ENCODE measurements at regions not wholly inside any gene's neighbourhood (a gene's known extent, or its start where the extent isn't known, plus 50 kb on each side); places are given as distances from the start of the nearest gene placed in this dataset.
"Not testable (repeated sequence)": the region's sequence is repeated elsewhere in the genome, so short reads cannot be mapped to it uniquely, and the experiment has no call there.

- not testable (repeated sequence) for DNase-seq
Observed at GRCh38 chr15:77896147-77897112, 181.1 kb downstream of the TBC1D2B start.

GRCh38 chr15:77895742-77896141 lies 181.8 kb downstream of the TBC1D2B start:
- no peak for DNase-seq

- not testable (repeated sequence) for DNase-seq
Observed at GRCh38 chr15:77895145-77895544, 182.4 kb downstream of the TBC1D2B start.

- DNase-seq: not testable (repeated sequence)
Observed at GRCh38 chr15:77893671-77894640, 183.6 kb downstream of the TBC1D2B start.

- not testable (repeated sequence) for DNase-seq
Observed at GRCh38 chr15:77893246-77893645, 184.3 kb downstream of the TBC1D2B start.

- DNase-seq: no peak
Observed at GRCh38 chr15:77892335-77892734, 185.2 kb downstream of the TBC1D2B start.

GRCh38 chr15:77891862-77892261 lies 185.6 kb downstream of the TBC1D2B start:
- DNase-seq: not testable (repeated sequence)

GRCh38 chr15:77890911-77891801 lies 186.4 kb downstream of the TBC1D2B start:
- not testable (repeated sequence) for DNase-seq

GRCh38 chr15:77889828-77890725 lies 187.4 kb downstream of the TBC1D2B start:
- not testable (repeated sequence) for DNase-seq

- no peak for DNase-seq
Observed at GRCh38 chr15:77889009-77889806, 188.3 kb downstream of the TBC1D2B start.

- DNase-seq: not testable (repeated sequence)
Observed at GRCh38 chr15:77887563-77888429, 189.7 kb downstream of the TBC1D2B start.

GRCh38 chr15:77886805-77887448 lies 190.6 kb downstream of the TBC1D2B start:
- DNase-seq: no peak

- DNase-seq: not testable (repeated sequence)
Observed at GRCh38 chr15:77885877-77886500, 191.5 kb downstream of the TBC1D2B start.

GRCh38 chr15:77883012-77883411 lies 194.5 kb downstream of the TBC1D2B start:
- DNase-seq: not testable (repeated sequence)

GRCh38 chr15:77881950-77882349 lies 195.6 kb downstream of the TBC1D2B start:
- no peak for DNase-seq

GRCh38 chr15:77881535-77881934 lies 196.0 kb downstream of the TBC1D2B start:
- DNase-seq: not testable (repeated sequence)

- DNase-seq: not testable (repeated sequence)
Observed at GRCh38 chr15:77879466-77879865, 198.0 kb downstream of the TBC1D2B start.
